Muscle of back (tissue), 3 donors: ENCODE measurements at regions not wholly inside any gene's neighbourhood (a gene's known extent, or its start where the extent isn't known, plus 50 kb on each side); places are given as distances from the start of the nearest gene placed in this dataset.
"Not testable (repeated sequence)": the region's sequence is repeated elsewhere in the genome, so short reads cannot be mapped to it uniquely, and the experiment has no call there.

Experiments used
- DNase-seq, 3 donors: peaks; one replicate each; pipeline versions ENCODE4 v3.0.0 to v3.0.0-alpha.2; 2013

DNA sequence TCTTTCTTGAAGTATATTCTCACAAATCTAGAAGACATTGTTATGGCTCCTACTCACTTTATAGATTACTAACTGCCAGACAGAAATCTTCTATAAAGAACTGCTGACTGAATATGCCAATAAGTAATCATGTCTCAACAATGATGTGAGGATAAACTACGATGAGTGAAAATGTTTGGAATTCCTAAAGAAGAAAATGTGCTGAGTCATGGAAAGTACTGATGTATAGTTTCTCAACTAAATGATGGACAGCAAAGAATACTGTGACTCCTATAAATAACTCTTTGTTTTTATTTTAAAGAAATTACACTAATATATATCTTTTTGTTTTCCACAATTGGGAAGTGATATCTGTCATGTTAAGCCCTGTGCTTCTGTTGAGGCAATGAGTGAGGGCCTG, 232.9 kb downstream of the LNPK start:
- no peak for DNase-seq

DNA sequence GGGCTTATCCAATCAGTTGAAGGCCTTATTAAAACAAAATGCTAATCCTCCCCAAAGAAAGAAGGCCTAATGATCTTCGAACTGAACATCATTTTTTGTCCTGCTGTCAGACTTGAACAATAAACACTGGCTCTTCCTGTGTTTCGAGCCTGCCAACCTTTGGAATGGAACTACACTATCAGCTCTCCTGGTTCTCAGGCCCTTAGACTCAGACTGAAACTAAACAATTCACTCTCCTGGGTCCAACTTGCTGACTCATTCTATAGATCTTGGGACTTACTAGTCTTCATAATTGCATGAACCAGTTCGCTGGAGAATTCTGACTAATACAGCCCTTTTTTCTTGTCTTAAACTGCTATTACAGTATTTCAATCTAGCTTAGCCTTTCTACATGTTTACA, 235.2 kb downstream of the LNPK start:
- DNase-seq = no peak

DNA sequence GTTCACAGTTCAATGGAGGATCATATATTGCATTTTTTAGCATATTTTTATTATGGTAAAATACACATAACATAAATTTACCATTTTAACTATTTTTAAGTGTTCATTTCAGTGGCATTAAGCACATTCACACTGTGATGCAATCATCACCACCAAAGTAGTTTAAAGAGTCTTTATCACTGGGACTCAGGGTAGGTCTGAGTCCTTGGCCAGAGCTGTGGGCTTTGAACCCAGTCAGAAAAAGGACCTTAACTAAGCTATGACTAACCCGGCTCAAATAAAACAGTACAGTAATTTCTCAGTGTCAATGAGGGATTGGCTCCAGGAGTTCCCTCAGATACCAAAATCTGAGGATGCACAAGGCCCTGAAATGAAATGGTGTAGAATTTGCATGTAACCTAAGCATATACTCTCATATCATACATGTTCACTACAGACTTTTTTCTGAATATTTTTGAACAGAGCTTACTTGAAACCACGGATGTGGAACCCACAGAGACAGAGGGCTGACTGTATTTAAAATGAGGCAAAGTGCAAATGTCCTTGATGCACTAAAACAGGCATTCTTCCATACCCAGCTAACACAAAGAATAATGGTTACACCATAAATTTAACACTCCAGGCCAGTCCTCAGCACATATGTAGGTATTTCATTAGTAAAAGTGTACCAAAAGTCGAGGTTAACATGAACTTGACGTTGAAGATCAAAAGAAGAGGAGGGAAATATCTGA, 246.2 kb downstream of the LNPK start:
- DNase-seq = no peak

DNA sequence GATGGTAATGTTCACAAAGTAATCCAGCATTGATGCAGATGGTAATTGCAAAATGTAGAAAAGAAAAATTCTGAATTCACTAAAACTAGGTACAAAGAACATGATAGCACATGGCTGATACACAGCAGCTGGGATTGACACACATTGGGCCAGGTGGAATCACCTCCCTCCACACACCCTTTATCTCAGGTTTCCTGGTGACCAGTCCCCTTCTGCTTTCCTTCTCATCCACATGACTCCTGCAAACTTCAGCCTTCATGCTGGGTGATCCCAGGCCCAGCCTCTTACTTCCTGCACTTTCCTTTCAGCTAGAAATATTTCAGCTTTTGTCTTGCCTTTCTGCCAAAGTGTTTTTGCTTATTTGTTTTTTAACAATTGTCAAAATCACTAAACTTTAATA, 246.9 kb downstream of the LNPK start:
- no peak for DNase-seq

DNA sequence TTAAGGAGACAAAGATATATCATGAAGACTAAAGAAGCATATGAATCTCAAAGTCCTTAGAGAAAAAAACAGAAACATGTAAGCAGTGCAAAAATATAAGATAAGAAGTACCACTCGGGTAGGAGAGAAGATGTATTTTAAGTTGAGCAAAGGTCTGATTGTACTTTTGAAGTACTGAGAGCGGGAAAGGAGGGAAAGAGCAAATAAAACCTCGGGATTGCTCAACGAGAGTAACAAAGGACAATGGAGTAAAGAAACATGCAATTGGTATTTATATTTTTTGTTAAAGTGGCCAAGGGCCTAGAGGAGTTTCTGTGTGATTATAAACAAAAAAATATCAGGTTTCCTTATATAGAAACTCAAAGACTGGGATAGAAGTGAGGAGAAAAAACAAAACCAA, 251.9 kb downstream of the LNPK start:
- no peak for DNase-seq

DNA sequence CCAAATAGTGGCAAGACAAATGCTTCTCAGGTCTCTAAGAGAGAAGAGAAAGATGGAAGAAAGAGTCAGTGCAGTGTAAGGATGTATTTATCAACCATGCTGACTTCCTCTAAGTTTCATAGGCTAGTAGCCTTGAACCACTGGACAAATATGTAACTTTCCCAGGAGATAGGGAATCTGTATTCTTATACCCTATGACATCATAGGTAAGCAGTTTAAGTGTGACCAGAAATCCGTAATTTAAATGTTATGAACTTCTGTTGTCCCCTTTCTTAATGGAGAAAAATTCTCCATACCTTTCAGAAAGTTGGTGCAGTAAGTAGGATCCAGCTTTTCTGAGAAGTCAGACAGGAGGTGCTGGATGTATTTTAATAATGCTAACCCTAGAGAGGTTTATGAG, 256.2 kb downstream of the LNPK start:
- no peak for DNase-seq

DNA sequence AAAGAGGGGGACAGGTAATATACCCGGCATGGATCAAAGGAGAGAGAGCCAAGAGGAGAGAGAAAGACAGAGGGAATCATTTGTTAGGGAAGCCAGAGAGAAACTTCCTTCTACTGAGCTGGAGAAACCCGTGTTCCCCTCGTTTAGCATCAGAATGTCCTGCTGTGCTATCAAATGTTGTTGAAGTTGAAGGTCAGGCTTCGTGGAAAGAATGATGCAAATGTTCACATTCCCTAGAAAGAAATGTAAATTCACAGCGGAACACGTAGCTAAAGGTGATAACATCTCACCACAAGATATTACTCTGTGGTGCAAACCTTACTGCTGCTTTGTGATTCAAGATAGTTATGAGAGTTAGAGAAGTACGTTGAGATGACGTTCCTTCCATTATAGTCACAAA, 258.1 kb downstream of the LNPK start:
- DNase-seq = no peak

DNA sequence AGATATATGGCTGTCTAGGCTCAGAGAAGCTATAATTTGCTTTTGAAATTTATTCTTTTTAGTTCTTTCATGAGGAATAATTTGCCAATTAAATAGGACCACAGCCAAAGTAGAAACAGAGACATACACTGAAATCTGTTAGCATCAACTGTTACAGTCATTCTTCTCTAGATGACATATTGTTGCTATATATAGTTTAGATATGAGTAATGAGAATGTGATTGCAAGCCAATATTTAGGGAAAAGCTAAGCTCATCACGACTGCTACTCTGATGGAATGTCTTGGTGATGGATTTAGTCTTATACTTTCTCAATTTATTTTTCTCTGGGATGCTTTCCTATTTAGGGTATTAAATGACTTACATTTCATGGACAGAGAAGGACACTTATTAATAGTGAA, 259.1 kb downstream of the LNPK start:
- DNase-seq = peak in 2 of 3 donors; percentile 29 to 51

DNA sequence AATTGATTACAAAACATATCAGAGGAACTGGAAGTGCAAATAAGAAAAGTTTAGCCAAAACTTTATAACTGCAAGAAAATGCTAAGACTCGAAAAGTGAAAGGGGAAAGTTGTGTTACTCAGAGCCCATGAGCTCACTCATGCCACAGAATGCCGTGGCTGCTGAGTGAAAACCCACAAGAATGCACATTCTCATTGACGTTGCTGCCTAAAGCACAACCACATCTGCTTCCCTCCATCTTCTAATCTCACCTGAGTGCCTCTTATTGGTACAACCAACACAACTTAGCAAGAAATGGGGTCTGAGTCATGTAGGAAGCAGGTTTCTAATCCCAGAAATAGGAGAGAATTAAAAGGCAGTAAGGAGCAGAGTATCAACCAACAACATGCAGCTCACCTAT, 259.7 kb downstream of the LNPK start:
- peak in 1 of 3 donors; percentile 54 for DNase-seq

DNA sequence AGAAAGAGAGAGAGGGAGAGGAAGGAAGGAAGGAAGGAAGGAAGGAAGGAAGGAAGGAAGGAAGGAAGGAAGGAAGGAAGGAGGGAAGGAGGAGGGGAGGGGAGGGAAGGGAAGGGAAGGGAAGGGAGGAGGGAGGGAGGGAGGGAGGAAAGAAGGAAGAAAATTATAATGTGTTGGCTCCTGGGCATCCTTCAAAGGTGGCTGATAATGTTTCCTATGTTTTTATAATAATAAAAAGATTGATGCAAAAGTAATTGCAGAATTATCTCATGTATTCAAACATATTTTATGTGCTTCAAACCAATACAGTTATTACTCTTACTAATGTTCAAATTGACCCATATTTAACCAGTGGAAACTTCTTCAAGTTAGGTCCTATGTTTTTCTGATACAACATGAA, 260.9 kb downstream of the LNPK start:
- DNase-seq = no peak

DNA sequence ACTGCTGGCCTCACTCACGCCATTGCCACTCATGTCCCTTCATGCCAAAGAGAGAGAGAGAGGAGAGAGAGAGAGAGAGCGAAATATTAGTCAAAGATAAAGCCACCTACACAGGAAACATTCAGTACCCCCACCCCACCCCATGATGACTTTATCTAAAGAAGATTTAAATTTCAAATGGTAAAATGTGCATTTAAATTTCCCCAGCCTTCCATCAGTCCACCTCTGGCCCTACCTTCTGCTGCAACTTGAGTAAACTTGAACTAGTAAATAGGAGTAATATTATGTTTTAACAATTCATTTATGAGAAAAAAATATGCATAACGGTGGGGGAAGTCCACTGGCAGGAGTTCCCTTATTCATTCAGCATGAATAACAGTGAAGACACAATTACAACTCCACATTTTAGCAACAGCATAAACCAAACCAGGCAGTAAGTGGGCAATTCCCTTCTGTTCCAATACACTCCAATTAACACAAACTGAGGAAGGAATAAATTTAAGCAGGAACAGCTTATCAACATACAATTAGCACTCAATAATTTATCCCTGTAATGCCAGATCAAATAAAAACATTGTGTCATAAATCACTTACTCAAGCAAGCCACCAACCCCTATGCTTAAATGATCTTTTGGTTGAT, 264.2 kb downstream of the LNPK start:
- no peak for DNase-seq

DNA sequence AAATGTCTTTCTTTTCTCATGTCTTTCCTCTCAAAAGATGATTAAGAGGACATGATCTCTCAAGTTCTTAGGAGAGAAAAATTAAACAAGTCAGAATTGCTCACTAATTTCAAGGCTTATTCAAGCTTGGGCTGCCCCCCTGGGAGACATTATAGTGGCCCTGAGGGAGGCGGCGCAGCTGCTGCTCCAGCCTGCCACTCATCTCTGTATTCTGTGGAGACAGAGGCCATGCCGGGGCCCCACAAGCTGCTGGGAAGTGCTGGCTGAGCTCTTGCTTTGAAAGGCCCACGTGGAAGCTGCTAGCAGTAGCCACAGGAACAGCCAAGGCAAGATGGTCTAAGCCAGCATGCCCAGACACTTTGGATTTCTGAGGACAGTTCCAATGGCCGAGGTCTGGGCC, 267.4 kb downstream of the LNPK start:
- no peak for DNase-seq

DNA sequence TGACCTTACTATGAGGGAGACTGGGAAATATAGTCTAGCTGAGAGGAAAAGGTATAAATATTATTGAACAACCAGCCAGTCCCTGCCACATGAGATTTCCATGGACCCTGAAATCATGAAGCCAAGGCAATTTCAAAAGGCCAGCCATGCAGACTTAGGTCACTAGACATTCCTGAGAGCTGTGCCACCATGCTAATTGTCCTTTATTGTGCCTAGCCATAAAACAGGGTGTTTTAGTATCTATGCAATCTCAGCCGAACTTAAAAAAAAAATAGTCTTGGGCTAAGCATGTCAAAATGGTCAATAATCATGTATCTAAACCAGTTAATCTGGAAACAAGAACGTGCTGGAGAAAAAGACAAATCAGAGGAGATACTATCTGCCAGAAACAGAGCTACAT, 269.5 kb downstream of the LNPK start:
- DNase-seq = no peak

DNA sequence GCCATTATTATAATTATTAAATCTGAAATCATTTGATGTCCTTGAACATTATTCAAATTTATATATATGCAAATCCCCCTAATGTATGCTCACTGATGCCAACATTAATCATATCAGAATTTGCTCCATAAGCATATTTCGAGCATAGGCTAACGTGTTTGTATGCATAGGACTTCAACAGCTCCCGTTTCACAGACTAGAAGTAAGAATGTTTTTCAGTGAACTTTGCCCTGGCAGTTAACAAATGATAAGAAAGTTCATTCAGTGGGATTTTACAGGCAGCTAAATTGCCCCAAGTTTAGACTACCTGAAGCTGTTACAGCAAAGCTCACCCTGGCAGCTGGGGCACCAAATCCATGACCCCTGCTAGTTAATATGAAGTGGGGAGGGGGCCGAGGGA, 272.0 kb downstream of the LNPK start:
- no peak for DNase-seq

DNA sequence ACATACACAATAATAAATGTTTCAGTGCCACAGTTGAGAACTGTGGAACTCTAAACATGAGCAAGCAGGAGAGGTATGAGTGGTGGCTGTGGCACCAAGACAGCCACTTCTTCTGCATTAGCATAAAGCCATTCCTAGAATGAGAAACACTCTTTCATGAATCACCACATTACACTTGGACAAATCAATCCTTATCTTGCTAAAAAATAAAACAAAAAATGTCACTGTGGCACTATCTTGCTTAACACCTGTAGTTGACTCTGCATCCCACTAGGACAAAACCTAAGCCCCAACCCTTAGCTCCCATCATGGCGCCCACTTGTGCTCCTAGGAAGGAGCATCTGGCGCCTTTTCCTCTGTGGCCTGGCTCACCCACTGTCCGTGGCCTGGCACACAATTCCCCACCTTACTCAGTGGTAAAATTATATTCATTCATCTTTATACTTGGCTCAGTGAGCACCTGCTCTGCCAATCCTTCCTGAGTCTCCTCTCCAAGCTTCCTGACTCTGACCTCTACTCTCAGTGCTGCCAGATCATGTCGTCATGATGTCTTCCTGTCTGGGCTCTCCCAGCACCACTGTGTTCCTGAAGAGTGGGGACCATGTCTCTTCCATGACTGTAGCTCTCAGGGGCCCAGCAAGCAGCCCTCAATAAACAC, 272.9 kb downstream of the LNPK start:
- DNase-seq = no peak

DNA sequence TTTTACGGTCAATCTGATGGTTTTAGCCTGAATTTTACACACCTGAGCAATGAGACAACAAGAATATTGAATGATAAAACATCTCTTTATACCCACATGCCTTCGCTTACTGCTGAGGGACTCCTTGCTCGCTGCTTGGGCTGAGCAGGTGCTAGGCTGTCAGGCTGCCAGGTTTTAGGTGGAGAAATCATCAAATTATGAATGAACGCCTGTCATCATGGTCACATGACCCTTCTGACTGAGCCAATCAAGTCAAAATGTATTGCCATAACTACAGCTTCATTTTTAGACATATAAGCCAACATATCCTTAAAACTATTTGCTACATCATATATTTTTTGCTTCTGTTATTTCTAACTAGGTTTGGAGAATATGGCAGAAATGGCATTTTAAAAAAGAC, 274.0 kb downstream of the LNPK start:
- DNase-seq = no peak

DNA sequence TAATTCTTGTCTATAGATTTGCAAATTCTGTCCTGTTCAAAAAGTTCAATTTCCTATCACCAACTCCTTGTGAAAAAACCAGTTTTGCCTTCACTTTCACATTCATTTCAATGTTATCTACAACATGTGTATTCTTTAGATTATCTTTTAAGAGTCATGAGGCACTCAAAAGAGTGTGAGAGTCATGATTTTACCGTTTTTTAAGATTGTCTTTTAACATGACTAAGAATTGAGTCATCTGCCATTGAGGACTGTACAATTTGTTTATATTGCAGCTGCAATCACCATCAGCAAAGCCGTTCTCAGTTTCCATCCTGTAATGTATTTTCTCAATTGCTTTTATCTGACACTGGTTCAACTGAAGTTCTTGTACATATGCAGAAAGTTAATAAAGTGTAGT, 275.8 kb downstream of the LNPK start:
- DNase-seq = no peak

DNA sequence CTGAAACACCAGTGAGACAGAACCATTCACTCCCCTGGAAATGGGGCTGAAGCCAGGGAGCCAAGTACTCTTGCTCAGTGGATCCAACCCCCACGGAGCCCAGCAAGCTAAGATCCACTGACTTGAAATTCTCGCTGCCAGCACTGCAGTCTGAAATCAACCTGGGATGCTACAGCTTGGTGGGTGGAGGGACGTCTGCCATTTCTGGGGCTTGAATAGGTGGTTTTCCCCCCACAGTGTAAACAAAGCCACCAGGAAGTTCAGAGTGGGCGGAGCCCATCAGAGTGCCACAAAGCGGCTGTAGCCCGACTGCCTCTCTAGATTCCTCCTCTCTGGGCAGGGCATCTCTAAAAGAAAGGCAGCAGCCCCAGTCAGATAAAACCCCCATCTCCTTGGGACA, 292.8 kb downstream of the LNPK start:
- DNase-seq = no peak

DNA sequence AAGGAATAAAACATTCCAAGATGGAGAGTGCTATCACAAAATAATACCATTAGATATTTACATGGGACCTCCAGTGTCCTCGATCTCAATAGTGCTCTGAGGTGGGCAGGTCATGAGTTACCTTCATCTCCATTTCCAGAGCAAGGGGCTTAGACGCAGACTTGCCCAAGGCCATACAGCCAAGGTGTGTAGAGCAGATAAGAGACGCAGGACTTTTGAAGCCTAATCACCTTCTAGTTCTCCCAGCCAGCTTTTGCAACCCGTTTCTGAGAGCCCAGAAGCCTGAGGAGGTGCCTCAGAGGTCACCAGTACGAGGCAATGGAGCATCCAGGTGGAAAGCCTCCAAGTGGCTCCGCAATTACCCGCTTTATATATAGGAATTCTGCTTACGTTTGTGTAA, 294.7 kb downstream of the LNPK start:
- DNase-seq = no peak

DNA sequence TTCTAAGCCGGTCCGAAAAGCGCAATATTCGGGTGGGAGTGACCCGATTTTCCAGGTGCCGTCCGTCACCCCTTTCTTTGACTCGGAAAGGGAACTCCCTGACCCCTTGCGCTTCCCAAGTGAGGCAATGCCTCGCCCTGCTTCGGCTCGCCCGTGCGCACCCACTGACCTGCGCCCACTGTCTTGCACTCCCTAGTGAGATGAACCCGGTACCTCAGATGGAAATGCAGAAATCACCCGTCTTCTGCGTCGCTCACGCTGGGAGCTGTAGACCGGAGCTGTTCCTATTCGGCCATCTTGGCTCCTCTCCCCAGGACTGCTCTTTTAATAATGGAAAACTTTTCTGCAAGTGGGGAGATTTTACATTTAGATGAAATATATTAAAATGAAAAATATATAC, 297.5 kb downstream of the LNPK start:
- not testable (repeated sequence) for DNase-seq

DNA sequence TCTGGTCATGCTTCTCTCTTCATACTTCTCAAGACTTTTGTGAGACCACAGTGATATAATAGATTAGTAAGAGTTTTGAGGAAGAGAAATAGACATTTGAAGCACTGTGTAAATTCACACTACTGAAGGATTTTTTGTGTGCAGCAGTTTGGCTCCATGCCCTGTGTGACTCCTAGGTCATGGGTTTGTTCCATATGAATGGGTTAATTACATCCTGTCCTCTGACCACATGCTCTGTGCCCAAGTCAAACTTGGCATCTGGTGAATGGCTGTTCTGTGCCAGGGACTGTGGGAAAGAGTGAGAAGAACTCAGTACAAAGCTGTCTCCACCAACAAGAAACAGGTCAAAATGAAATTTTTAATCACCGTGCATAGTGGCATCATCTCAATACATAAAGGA, 304.0 kb downstream of the LNPK start:
- DNase-seq = no peak

DNA sequence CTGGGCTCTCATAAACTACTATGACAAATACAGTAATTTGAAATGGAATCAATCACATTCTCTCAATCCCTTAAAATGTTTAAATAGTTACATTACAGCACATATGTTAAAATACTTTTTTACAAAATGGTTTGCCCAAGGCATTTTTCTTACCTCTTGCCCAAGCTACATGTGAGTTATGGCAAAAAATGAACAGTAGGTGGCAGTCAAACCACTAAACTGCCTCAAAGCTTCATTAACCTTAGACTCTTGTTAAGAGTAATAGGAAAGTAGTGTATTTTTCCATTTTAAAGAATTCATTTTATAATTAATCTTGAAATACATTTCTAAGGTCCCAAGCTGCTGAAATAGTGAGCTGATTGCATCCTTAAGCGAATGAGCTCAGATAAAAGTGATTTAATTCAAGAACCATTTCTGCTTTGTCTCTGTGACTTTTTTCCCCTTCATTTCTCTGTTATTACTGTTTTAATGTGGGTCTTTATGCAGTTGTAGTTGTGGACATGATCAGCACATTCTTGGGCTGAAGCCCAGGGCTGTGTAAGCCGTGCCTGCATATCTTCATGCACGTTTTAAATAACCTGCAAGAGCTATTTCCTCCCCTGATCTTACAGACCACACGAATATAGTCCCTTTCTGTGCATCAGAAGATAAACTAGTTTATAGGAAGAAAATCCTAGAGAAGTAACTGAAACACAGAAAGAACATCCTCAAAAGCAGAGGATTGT, 311.8 kb downstream of the LNPK start:
- peak; percentile 66 to 83 (median 73) for DNase-seq

DNA sequence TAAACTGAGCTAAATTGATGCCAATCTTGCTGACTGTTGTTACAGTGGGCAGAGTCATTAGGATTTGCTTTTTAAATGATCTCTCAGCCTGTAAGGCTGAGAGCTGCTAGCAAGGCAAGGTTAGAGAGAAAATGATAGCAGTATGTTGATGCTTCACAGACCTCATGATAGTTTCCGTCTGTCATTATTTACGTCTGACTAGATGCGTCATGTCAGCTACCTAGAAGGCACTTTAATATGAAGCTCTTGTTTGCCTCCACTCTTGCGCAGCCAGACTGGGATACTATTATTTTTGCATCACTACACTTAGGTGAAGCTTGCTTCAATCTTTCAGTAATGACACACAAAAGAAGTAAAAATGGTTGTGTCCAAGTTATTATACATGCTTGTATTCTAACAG, 313.8 kb downstream of the LNPK start:
- DNase-seq = no peak
